GM19455 (cell line): ENCODE measurements at regions not wholly inside any gene's neighbourhood (a gene's known extent, or its start where the extent isn't known, plus 50 kb on each side); places are given as distances from the start of the nearest gene placed in this dataset.

Experiments used
- ATAC-seq: cut with Tn5 transposase; IDR thresholded peaks from one replicate; pipeline ENCODE4 v1.9.1; 2021; ENCODE audit not compliant: unreplicated experiment

DNA sequence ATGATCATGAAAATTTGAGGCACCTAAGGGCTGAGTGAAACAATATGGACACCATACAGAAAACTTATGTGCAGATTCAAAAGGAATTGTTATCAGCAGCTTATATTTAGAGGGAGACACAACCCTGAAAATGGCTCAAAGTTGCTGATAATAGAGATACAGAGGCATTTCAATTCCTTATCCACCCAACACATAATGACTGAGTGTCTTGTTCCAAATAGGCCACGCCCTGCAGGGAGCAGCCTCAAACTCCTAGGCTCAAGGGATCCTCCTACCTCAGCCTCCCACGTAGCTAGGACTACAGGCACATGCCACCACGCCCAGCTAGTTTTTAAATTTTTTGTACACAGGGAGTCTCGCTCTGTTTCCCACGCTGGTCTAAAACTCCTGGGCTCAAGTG lies 79.0 kb downstream of the LBH start:
- ATAC-seq = no peak

DNA sequence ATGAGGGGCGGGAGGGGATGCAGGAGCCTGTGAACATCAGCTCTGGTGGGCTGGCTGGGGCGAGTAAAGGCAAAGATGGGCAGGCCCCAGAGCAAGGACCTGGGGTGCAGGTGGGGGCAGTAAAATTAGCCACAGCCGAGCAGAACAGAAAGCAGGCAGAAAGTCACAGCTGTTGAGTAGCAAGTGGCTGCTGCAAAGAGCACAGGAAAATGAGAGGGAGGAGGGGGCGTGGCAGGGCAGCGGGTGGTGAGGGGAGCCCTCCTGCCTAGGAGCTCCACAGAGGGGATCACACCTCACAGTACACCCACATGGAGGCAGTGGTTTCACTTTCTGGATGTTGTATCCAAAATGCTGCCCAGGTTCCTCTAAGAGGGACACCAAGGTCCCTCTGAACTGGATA lies 79.6 kb downstream of the LBH start:
- peak; percentile 77 for ATAC-seq

DNA sequence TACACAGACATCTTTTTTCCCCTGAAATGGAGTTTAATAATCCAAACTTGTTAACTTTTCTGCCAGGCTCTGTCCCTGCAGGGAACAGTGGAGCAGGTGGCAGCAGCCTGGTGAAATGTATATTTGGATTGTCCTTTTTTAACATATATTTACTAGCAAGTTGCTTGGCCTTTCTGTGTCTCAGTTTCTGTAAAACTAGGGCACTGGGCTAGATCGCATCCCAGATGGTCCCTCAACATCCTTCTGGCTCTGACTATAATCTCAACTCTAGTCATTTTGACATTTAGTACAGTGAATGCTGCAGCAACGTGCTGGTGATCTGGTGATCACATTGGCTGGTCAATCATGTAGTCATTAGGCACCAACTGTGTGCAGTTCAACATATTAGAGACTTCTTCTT lies 80.4 kb downstream of the LBH start:
- peak; percentile 12 for ATAC-seq

DNA sequence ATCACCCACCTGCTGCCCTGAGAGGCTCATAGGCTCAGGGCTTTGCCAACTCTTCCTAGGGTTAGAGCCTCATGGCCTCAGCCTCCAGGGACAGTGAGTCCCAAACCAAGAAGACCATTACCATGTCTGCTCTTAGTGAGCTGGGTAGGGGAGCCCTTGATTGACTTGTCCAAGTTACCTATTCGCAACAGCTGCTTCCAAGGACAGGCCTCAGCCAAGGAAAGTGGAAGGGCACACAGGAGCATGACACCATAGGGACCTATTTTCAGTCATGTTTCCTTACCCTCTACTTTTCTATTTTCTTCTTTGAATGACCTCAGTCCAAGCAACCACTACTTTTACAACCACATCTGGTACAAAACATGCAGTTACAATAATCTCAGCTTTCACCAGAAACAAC lies 81.6 kb downstream of the LBH start:
- no peak for ATAC-seq

DNA sequence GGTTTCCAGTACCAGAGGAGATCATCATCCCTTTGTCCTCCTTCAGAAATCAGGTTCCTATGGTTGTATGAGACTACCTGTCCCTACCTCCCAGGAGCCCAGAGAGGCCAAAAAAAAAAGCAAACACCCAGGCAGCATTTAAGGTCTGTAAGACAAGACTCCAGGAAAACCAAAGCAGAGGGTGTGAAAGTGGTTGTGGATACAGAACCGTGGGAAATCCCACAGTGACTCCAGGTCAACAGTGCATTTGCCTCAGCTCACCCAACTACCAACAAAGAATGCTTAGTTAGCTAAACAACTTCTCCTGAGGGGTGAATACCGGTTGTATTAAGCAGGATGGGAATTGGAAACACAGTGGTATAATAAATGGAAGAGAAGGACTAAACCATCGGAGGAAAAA lies 83.6 kb downstream of the LBH start:
- ATAC-seq = no peak

DNA sequence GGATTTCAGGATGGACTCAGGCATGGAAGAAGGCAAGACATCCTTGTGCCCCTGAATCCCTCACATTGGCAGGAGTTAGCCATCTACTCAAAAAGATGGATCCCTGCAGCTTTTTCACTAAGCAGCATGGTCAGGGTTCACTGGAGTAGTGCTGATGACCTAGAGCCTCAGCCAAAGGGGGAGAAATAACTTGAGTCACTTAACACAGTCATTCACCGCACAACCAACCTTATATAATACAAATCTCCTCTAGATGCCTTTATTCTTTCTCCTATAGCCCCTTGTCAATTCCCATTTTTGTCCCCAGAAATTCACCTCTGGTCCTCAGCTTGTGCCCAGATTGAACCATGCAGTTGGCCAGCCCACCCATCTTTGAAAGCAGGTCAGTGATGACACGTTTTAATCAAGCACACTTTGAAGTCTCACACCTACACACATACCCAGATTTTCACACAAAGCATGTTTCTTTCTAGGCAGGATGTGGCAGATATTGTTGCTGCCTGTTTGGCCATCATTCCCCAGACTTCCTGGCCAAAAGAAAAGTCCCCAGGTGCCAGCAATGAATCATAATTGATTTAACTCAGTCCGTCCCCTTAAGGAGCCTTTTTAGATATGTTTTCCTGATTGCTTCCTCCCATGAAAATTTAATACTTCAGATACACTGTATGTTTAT lies 84.2 kb downstream of the LBH start:
- ATAC-seq = no peak

DNA sequence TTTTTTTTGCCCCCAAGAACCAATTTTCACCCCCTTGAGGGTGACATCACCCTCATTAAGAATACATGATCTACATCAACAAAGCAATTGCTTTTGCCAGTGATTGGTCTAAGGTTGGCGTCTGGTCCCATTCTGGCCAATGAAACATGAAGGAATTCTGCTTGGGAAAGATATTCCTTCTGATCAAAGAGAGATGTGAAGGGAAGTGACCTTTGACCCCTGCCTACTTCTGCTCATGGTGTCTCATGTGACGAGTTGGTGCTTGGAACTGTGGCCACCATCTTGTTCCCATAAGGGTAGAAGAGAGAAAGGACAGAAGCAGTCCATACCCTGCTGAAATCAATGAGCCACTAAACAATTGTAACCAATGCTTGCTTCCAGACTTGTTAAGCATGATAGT lies 85.1 kb downstream of the LBH start:
- no peak for ATAC-seq

DNA sequence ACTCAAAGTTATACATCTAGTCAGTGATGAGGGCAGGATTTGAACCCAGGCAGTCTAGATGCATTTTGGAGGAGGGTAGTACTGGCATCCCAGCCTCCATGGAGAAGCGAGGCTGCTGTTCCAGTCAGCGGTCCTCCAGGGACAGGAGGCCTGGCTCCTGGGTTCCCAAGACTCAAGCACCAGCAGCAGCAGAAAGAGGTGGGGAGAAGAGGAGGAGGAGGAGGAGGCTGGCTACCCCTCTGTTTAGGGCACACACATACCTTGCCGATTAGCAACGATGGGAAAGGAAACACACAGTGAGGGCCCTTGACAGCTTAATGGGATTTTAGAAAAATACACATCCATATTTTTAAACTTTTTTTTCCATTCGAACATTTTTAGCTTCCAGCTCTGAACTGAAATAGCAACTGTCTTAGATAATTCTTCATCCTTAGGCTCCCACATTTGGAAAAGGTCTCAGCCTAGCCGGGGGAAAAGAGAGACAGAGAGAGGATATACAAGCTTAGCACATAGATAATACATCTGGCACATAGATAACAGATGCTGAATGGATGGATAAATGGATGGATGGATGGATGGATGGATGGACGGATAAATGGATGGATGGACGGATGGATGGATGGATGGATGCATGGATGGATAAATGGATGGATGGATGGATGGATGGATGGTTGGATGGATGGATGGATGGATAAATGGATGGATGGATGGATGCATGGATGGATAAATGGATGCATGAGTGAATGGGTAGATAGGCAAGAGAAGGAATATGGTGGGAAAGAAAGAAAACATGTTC lies 87.9 kb downstream of the LBH start:
- ATAC-seq = no peak

DNA sequence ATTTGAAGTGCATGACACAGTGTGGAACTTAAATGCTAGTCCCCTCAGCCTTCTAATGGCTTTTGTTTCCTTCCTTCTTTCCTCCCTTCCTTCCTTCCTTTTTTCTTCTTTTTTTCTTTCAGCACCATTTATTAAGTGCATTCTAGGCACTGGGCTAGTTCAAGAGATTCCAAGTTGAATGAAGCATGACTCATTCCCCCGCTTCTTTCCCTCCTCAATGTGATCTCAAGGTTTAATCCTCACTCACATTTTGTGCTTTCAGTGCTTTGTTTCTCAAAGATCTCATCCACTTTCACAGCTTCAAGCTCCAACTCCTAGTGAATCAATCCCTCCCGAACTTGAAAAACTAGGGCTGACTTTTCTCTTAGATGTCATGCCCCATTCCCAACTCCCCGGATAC lies 90.1 kb downstream of the LBH start:
- ATAC-seq = no peak

DNA sequence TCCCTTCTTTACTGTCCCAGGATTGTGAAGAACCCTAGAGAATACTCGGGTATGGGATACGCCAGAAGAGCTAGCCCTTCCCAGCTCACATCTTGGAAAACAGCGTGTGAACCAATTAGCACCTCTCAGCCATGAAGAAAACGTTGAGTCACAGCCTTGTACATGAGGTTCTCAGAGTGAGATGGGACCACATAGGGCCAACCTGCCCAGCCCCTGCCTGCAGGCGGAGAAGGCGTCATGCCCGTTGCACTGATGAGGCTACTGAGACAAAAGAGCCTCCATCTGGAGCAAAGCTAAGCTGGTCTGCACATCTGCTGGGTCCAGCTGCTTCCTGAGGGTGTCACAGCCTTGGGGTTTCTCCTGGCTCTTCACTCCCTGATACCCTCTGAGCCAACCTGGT lies 92.2 kb downstream of the LBH start:
- ATAC-seq = no peak

DNA sequence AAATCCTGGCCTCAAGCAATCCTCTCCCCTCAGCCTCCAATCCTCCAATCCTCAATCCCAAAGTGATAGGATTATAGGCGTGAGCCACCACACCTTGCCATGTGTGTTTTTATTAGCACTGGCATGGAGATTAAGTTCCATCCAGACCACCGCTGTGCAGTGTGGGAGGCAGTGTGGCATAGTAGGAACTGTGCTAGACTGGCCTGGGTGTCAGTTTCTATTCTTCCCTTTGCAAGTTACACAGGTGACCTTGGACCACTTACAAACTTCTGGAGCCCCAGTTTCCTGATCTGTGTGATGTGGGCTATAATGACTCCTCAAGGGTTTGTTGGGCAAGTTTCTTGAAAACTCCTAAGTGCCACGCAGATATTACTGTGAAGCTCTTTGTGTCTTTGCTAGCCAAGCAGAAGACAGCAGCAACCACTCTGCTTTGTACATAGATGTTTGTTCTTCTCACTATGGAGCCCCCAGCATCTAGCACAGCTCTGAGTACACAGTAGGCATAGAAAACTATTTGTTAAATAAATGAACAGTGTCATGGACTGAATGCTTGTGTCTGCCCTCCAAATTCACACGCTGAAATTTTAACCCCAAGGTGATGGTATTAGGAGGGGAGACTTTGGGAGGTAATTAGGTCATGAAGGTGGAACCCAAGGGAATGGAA lies 93.0 kb downstream of the LBH start:
- no peak for ATAC-seq

DNA sequence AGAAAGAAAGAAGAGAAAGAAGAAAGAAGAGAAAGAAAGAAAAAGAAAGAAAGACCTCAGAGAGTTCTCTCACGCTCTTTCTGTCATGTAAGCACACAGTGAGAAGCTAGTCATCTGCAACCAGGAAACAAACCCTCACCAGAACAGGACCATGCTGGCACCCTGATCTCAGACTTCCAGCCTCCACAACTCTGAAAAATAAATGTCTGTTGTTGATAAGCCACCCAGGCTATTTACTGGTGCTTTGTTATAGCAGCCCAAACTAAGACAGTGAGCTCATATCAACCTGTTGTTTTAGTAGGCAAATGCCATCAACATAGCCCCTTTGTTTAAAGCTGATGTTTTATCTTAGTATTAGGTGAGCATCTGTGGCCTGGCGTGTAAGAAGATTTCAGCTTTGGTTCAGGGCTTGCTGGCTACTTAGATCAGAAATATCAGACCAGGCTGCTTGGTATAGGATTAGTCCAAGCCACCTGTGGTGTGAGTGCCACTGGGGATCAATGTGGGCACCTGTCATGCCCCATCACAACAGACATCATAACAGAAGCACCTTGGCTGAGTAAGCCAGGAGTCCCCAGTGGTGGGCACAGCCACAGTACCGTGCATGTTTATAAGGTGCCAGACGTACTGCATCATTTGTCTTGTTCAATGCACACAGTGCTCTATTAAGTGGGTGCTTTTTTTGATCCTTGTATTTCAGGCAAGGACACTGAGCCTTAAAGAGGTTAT lies 94.4 kb downstream of the LBH start:
- ATAC-seq = no peak

DNA sequence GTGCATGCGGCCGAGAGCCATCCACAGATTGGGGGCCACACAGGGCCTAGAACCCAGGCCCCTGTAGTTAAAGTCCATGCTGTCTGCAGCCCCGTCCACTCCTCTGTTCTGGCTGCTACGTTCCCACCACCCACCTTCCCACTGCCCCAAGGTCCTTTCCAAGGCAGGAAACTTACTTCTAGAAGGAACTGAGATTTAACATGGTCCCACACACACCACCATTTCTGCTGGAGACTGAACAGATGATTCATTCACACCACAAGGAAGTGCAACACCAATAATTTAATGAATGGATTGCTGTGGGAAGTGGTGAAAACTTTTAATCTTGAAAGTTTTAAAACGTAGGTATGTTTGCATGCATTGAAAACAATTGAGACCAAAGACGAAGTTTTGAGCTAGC lies 95.2 kb downstream of the LBH start:
- ATAC-seq = no peak

DNA sequence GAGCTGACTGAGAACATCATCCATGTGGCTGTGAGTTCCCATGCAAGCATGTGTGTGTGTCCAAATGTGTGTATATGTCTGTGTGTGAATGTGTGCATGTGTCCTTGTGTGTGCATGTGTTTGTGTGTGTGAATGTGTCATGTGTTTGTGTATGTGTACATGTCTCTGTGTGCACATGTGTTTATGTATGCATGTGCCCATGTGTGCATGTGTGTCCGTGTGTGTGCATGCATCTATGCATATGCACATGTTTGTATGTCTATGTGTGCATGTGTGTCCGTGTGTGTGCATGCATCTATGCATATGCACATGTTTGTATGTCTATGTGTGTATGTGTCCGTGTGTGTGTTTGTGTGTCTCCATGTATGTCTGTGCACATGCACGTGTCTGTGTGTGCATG lies 99.7 kb downstream of the LBH start:
- no peak for ATAC-seq

DNA sequence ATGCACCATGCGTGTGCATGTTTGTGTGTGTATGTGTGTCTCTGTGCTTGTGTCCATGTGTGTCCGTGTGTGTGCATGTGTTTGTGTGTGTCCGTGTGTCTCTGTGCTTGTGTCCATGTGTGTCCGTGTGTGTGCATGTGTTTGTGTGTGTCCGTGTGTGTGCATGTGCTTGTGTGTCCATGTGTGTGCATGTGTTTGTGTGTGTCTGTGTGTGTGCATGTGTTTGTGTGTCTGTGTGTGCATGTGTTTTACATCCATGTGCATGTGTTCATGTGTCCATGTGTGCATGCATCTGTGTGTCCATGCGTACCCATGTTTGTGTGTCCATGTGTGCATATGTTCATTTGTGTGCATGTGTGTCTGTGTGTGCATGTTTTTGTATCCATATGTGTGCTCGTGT lies 100.5 kb downstream of the LBH start:
- no peak for ATAC-seq

DNA sequence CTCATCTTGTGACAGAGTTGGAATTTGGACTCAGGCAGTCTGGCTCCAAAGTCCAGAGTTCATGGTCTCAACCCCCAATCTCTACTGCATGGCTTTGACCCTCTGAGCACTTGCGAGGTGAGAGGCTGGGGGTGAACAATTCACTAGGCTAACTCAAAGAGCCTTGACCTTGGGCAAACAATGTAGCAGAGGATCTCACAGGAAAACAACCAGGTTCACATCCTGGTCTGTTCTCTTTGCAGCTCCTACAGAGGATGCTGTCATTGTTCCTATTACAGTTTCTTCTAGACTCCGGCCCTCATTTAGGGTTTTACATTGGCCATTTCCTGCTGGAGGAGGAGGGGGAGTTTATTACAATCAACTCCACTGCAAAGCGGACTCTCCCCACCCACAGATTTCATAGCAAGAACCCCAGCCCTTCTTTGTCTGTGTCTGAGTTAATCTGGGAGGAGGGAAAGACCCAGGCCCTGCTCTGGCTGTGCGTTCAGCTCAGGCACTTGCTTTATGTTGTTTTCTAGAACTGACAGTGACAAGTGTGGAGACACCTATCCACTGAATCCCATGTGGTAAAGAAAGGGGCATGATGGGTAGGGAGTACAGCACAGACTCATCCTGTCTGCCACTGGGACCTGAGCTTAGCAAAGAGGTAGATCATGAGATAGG lies 101.6 kb downstream of the LBH start:
- no peak for ATAC-seq

DNA sequence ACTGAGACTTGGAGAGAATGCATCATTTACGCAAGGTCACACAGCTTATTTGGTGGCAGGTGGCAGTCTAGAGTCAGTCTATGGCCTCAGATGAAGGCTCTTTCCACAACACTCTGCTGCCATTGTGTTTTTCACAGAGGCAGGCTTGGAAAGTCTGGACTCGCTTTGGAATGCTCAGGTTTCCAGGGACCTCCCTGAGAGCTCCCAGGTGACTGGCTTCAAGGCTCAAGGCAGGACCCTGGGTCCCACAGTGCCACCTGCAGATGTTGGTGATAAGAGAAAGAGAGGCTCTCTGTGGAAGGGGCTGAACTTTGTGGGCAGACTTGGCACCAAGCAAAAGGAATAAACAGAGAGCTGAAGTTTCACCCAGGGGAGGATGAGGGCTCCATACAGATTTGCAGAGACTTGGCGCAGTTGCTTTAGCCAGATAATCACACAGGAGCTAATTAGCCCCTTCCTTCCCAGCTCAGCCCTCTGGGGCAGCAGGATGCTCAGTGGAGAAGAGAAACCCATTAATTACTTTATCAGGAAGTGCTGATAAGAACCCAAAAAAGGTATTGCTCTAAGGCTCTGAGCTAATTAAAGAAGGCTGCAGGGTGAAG lies 103.5 kb downstream of the LBH start:
- no peak for ATAC-seq

DNA sequence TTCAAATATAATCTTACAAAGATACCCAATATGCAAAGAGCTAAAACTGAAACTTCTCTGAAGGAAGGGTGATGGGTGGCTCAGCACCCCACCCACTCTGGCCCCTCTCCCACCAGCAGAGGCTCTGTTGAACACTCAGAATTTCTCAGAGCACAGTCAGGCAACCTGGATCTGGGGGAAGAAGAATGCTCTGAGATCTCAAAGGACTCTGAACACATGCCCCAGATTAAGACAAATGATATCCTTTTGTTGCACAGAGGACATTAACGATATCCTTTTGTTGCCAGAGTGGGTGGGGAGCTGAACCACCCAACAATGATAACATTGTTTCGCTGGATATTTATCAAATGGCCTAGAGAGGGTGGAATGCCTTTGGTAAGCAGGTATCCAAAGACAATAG lies 104.8 kb downstream of the LBH start:
- ATAC-seq = no peak

DNA sequence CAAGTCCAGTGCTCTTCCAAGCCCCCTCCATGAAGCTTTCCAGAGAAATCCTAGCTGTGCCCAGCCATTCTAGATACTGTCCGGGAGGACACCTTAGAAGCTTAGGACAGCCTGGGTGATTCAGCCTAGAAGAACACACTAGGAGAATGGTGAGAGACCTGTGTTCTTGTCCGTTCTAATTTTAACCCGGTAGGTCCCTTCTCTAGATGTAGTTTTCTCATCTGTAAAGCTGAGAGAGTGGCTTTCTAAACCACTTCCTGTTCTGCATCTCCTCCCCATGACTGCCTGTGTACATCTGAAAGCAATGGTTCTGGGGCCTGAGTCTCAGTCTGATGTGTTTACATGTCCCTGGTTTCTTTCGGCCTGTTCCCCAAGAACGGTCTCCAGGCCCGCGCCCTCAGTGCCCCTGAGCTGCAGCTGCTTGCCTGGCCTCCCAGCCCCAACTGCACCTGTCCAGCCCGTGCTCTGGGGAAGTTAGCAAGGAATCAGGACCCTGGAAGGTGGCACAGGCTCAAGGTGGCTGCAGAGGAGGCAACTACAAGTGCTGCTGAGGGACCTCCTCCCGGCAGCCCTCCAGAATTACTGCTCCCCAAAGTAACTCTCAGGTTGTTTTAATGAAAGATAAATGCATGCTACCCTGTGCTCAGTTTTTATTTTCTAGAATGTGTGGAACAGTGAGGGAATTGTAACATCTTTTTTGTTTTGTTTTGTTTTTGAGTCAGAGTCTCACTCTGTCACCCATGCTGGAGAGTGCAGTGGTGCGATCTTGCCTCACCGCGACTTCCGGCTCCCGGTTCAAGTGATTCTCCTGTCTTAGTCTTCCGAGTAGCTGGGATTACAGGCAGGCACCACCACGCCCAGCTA lies 105.9 kb downstream of the LBH start:
- peak; percentile 92 for ATAC-seq

DNA sequence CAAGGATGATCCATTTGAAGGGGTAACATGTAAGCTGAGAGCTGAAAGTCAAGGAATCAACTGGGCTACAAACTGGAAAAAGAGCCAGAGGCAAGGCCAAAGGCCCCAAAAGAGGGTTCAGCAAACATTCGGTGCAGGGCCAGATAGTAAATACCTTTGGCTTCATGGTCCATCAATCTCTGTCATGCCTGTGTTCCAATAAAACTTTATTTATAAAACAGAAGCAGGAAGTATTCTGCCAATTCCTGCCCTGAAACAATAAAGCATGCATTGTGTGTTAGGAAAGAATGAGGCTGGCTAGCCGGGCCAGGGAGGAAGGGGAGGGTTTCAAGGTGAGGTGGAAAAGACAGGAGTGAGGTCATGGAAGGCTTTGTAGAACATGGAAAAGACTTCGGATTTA lies 107.1 kb downstream of the LBH start:
- no peak for ATAC-seq
